ENCODE measurements at regions not wholly inside any gene's neighbourhood (a gene's known extent, or its start where the extent isn't known, plus 50 kb on each side); places are given as distances from the start of the nearest gene placed in this dataset.

- H3K27me3 ChIP-seq (ENCODE audit: control insufficient read depth in 2 of 2, insufficient read depth in 2 of 2, low read length in 2 of 2): no peaks in the 10 kb centered on the region
- no peak overlapping the region for H3K27ac ChIP-seq (ENCODE audit: low read depth in 1 of 2, low read length in 2 of 2)
- intact Hi-C loops (cut with micrococcal nuclease): no loop called here
- no peak overlapping the region for H3K27ac Mint-ChIP-seq
- H3K4me2 ChIP-seq (replicated peaks; ENCODE audit: extremely low read depth, low read length, poor library complexity, severe bottlenecking): no peak overlapping the region
- no peak overlapping the region for H2AFZ ChIP-seq (ENCODE audit: insufficient read depth, low read depth, low read length, poor library complexity, severe bottlenecking)
- H3K27me3 Mint-ChIP-seq (ENCODE audit: low read depth in 3 of 3): no peaks in the 10 kb centered on the region
- TF ChIP-seq CTCF (IDR thresholded peaks at IDR 0.05): no peak
- no peak overlapping the region for H3K9ac ChIP-seq (ENCODE audit: insufficient read depth, low read length, poor library complexity, severe bottlenecking)
- no peaks in the 10 kb centered on the region for H3K4me1 ChIP-seq (ENCODE audit: control insufficient read depth in 1 of 2, insufficient read depth in 2 of 2, low read length in 2 of 2)
- H3K9me3 ChIP-seq (replicated peaks in 1 of 2; ENCODE audit: control insufficient read depth in 1 of 2, insufficient read depth in 1 of 2, low read length in 2 of 2): no peaks in the 10 kb centered on the region
- H3K4me3 Mint-ChIP-seq: no peak overlapping the region
- H3K79me2 ChIP-seq (ENCODE audit: insufficient read depth, low read length): no peaks in the 10 kb centered on the region
- H3K9me3 Mint-ChIP-seq: peaks cover 0 to 2% (median 0%) of the 10 kb centered on the region in 7 donors
- H3K36me3 ChIP-seq (replicated peaks in 1 of 2; ENCODE audit: control insufficient read depth in 1 of 2, insufficient read depth in 2 of 2, low read length in 2 of 2): no peaks in the 10 kb centered on the region
- no peaks in the 10 kb centered on the region for H4K20me1 ChIP-seq (ENCODE audit: insufficient read depth, low read length)
- no peaks in the 10 kb centered on the region for H3K4me1 Mint-ChIP-seq
- H3K36me3 Mint-ChIP-seq: no peaks in the 10 kb centered on the region
- no peak for DNase-seq
- no CpG with 5 or more reads among the region's 6 CpGs for WGBS (ENCODE audit: insufficient coverage)
- no peak overlapping the region for H3K4me3 ChIP-seq (replicated peaks in 1 of 3; ENCODE audit: low read depth in 2 of 3, low read length in 3 of 3)
Measured at GRCh38 chr4:181083757-181084361, 1159.3 kb upstream of the TENM3 start.

GRCh38 chr4:181085557-181085956 lies 1157.6 kb upstream of the TENM3 start:
- Histone ChIP-seq H3K79me2 (ENCODE audit: insufficient read depth, low read length) (no peaks in the 10 kb centered on the region), H3K9me3 (replicated peaks in 1 of 2; ENCODE audit: control insufficient read depth in 1 of 2, insufficient read depth in 1 of 2, low read length in 2 of 2) (no peaks in the 10 kb centered on the region), H3K27ac (ENCODE audit: low read depth in 1 of 2, low read length in 2 of 2) (no peak overlapping the region), H3K9ac (ENCODE audit: insufficient read depth, low read length, poor library complexity, severe bottlenecking) (no peak overlapping the region), H3K27me3 (ENCODE audit: control insufficient read depth in 2 of 2, insufficient read depth in 2 of 2, low read length in 2 of 2) (no peaks in the 10 kb centered on the region), H3K4me3 (replicated peaks in 1 of 3; ENCODE audit: low read depth in 2 of 3, low read length in 3 of 3) (no peak overlapping the region), H4K20me1 (ENCODE audit: insufficient read depth, low read length) (no peaks in the 10 kb centered on the region), H2AFZ (ENCODE audit: insufficient read depth, low read depth, low read length, poor library complexity, severe bottlenecking) (no peak overlapping the region), H3K4me1 (ENCODE audit: control insufficient read depth in 1 of 2, insufficient read depth in 2 of 2, low read length in 2 of 2) (no peaks in the 10 kb centered on the region), H3K36me3 (replicated peaks in 1 of 2; ENCODE audit: control insufficient read depth in 1 of 2, insufficient read depth in 2 of 2, low read length in 2 of 2) (no peaks in the 10 kb centered on the region), H3K4me2 (replicated peaks; ENCODE audit: extremely low read depth, low read length, poor library complexity, severe bottlenecking) (no peak overlapping the region)
- intact Hi-C loops (cut with micrococcal nuclease): no loop called here
- no peak for DNase-seq
- Mint-ChIP-seq H3K27ac (no peak overlapping the region), H3K4me3 (no peak overlapping the region), H3K36me3 (no peaks in the 10 kb centered on the region), H3K9me3 (peaks cover 0 to 4% (median 2%) of the 10 kb centered on the region in 7 donors), H3K4me1 (no peaks in the 10 kb centered on the region), H3K27me3 (ENCODE audit: low read depth in 3 of 3) (no peaks in the 10 kb centered on the region)
- WGBS (ENCODE audit: insufficient coverage): no CpG with 5 or more reads among the region's 3 CpGs
- no peak for TF ChIP-seq CTCF (IDR thresholded peaks at IDR 0.05)

Measured in CD14-positive monocyte (primary cell).